Epithelial cell of esophagus (primary cell): ENCODE measurements at regions not wholly inside any gene's neighbourhood (a gene's known extent, or its start where the extent isn't known, plus 50 kb on each side); places are given as distances from the start of the nearest gene placed in this dataset.

Source experiments
- DNase-seq: peaks from one replicate; pipeline ENCODE4 v3.0.0; 2010; ENCODE audit warnings: low read depth
- H3K4me3 ChIP-seq: 2 replicates; pipeline ENCODE4 v1.5.1; 2011; ENCODE audit warnings: mild to moderate bottlenecking, low read length, control low read depth
- CTCF ChIP-seq: IDR thresholded peaks from 2 replicates; pipeline ENCODE4 v1.5.1; 2011; ENCODE audit warnings: low read depth, mild to moderate bottlenecking, low read length, control low read depth, inconsistent platforms; ENCODE audit not compliant: insufficient read depth; ENCODE audit errors: missing control alignments

GRCh38 chr12:82130762-82131161 lies 227.4 kb downstream of the CCDC59 start:
- TF ChIP-seq CTCF: no peak
- DNase-seq: no peak
- H3K4me3 ChIP-seq: no peak overlapping the region

GRCh38 chr12:82124711-82125380 lies 233.3 kb downstream of the CCDC59 start:
- no peak overlapping the region for H3K4me3 ChIP-seq
- TF ChIP-seq CTCF: no peak
- DNase-seq: peak; percentile 84

DNA sequence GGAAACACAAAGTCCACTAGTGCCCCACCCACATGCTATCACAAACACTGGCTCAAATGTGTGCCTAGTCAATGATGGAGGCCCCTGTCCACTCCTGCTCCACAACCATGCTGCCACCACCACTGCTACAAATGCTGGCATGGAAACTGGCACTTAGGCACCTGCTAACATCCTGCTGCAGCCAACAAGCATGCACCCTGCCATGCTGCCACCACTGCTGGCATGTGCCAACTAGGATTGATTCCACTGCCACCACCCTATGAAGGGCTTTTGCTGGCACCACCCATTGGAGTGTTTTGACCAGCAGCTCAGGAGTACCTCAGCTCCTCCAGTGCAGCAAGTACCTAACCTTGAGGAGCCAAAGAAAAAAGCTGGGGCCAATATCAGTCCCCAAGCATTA lies 236.6 kb downstream of the CCDC59 start:
- DNase-seq: no peak
- no peak overlapping the region for H3K4me3 ChIP-seq
- TF ChIP-seq CTCF: no peak

DNA sequence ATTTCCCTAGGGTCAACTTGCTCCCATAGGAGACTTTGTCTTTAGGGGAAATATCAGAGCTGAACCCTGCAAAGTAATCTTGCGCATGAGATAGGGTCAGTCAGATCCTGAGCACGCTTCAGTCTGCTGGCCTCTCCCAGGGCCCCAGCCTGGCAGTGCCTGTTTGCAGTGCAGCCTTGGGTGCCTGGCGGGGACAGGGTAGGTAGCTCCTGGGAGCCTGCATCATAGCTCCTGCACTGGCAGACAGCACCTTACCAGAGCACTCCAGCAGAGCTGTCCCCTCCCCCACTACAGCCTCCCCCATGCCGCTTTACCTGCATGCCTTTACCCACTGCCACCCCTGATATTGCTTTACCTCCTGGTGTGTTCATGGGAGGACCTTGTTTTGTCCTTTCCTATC lies 237.3 kb downstream of the CCDC59 start:
- no peak for DNase-seq
- no peak overlapping the region for H3K4me3 ChIP-seq
- TF ChIP-seq CTCF: no peak

GRCh38 chr12:82109243-82109642 lies 248.9 kb downstream of the CCDC59 start:
- TF ChIP-seq CTCF: no peak
- peak; percentile 61 for DNase-seq

GRCh38 chr12:82108615-82109014 lies 249.6 kb downstream of the CCDC59 start:
- DNase-seq: no peak
- TF ChIP-seq CTCF: no peak
- H3K4me3 ChIP-seq: no peak overlapping the region

More at GRCh38 chr12:82109243-82109642, 248.9 kb downstream of the CCDC59 start:
- H3K4me3 ChIP-seq: no peak overlapping the region

GRCh38 chr12:82099216-82099615 lies 259.0 kb downstream of the CCDC59 start:
- no peak overlapping the region for H3K4me3 ChIP-seq
- DNase-seq: peak; percentile 96
- no peak for TF ChIP-seq CTCF
